Pancreas (tissue), 10 donors: ENCODE measurements at regions not wholly inside any gene's neighbourhood (a gene's known extent, or its start where the extent isn't known, plus 50 kb on each side); places are given as distances from the start of the nearest gene placed in this dataset.

Experiments
- ATAC-seq, 4 donors: fragments of 200-7000 bp; cut with Tn5 transposase; one replicate each; pipeline versions ENCODE4 v1.8.0 to v1.9.1; 2020; ENCODE audit warnings: mild to moderate bottlenecking in 4 of 4, moderate library complexity in 4 of 4
- DNase-seq, 6 donors: peaks; one replicate each; pipeline ENCODE4 v3.0.0-alpha.2; 2020
- FAIRE-seq: peaks from 2 replicates; lab custom pipeline; 2012; peaks lifted over from hg19 to GRCh38; lab: Jason Lieb, UNC
- H3K27ac ChIP-seq, 4 donors: fragments of 200-600 bp; sonication (generic); 1 replicate in 3 of 4; 2 replicates in 1 of 4; pipeline versions ENCODE4 v1.5.0 to v1.8.0; 2020
- H3K27me3 ChIP-seq, 4 donors: fragments of 200-600 bp; one replicate each; pipeline ENCODE4 v1.8.0; 2021
- H3K36me3 ChIP-seq, 3 donors: fragments of 200-600 bp; sonication (generic) in 1 of 3; one replicate each; pipeline versions ENCODE4 v1.5.0 to v1.8.0; 2020 to 2021
- H3K4me1 ChIP-seq, 3 donors: fragments of 200-600 bp; one replicate each; pipeline ENCODE4 v1.8.0; 2021
- H3K4me3 ChIP-seq, 4 donors: fragments of 200-600 bp; sonication (generic) in 2 of 4; one replicate each; pipeline versions ENCODE4 v1.5.0 to v1.8.0; 2020 to 2021
- H3K9me3 ChIP-seq, 4 donors: fragments of 200-600 bp; one replicate each; pipeline ENCODE4 v1.8.0; 2021
- WGBS, 2 donors: extraction: QIAGEN DNeasy Blood & Tissue Kit; methylation state at CpG; one replicate each; pipeline ENCODE4 v1.1.7; 2013; 5-methylcytosine and 5-hydroxymethylcytosine counted together
- intact Hi-C, 3 donors: fragments of 100-400 bp; cut with DNase I; formaldehyde crosslinking; loops; one replicate each; pipeline versions ENCODE4 v1.11.1 to v1.14.2; 2022
- TF ChIP-seq, protein P1 (sequence below), 4 donors: fragments of 200-600 bp; sonication (generic) in 3 of 4; IDR thresholded peaks; one replicate each; pipeline versions ENCODE4 v1.5.0 to v1.8.0; 2021; ENCODE audit warnings: antibody characterized with exemption in 4 of 4
- donor health status: healthy with polysubstance abuse.
- donor health status: DM: no; HTN: no; CAD: no; lungs with moderate emphysema.
- donor health status: DM: no; HTN: no; CAD: no.
- donor health status: control.
- donor health status: control.
- donor health status: Bipolar disorder and iron deficiency.
- donor health status: DM: yes; HTN: yes; CAD: no.
- donor health status: DM: no; HTN: no; CAD: no.
- donor health status: DM: no; HTN: no; CAD: no.
- donor health status: DM: yes; HTN: yes; CAD: no.

DNA sequence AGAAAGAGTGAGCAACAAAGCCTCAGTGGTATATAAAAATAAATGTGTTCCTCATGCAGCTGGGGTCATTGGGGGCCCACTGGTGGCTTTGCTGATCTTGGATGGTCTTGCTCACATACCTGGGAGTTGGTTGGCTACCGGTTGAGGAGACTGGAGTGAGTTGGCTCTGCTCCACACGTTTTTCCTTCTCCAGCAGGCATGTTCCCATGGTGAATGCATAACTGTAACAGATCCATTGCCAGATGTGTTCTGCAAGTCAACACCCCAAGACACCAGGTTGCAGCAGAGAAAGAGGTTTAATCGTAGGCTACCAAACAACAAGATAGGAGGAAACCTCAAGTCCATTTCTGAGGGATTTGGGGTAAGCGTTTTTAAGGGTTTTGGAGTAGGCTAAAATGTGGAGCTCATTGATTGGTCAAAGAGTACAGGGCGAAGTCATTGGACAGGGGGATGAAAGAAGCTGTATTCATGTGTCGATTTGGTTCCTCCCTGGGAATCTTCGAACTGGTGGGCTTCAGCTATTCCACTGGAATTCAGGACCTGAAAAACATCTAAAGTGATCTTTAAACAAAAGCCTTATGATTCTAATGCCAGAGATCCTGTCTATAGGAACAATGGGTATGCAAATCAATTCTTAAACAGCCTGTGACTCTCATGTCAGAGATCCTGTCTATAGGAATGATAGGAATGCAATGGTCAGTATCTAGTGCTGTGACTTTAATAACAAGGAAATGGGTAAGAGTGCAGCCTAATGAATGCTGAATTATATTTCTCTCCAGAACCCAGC is 467.5 kb upstream of the C16orf82 start:
- WGBS, 2 donors = 41 to 46% methylated on average over 7 of the region's 7 CpGs
- H3K27ac ChIP-seq = no peak overlapping the region
- ATAC-seq = no peak

DNA sequence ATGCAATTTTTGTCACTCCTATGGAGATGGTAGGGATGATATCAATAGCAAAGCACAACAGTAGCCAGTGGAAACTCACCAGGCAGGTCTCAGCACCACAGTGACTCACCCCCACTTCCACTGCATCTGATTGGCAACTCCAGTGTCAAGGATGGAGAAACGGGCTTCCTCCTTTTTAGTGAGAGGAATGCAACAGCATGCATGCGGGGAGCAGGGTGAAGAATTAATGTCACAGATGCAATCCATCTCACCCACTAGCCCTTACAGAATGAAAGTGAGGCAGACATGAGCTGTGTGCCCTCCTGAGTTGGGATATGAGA is 467.0 kb upstream of the C16orf82 start:
- peaks cover 0 to 6% (median 0%) of the 10 kb centered on the region in 4 donors for H3K27me3 ChIP-seq
- intact Hi-C loops = no loop called here
- WGBS, 2 donors = 32 to 49% methylated on average over 2 of the region's 2 CpGs
- no peaks in the 10 kb centered on the region for H3K9me3 ChIP-seq
- no peaks in the 10 kb centered on the region for H3K36me3 ChIP-seq
- no peak overlapping the region for H3K27ac ChIP-seq
- H3K4me3 ChIP-seq = no peak overlapping the region
- no peaks in the 10 kb centered on the region for H3K4me1 ChIP-seq
- DNase-seq (no peak), FAIRE-seq (no peak), ATAC-seq (no peak)
- TF ChIP-seq, protein P1, sequence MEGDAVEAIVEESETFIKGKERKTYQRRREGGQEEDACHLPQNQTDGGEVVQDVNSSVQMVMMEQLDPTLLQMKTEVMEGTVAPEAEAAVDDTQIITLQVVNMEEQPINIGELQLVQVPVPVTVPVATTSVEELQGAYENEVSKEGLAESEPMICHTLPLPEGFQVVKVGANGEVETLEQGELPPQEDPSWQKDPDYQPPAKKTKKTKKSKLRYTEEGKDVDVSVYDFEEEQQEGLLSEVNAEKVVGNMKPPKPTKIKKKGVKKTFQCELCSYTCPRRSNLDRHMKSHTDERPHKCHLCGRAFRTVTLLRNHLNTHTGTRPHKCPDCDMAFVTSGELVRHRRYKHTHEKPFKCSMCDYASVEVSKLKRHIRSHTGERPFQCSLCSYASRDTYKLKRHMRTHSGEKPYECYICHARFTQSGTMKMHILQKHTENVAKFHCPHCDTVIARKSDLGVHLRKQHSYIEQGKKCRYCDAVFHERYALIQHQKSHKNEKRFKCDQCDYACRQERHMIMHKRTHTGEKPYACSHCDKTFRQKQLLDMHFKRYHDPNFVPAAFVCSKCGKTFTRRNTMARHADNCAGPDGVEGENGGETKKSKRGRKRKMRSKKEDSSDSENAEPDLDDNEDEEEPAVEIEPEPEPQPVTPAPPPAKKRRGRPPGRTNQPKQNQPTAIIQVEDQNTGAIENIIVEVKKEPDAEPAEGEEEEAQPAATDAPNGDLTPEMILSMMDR (IDR thresholded peaks at IDR 0.05) = no peak

More for the DNA sequence above, 467.5 kb upstream of the C16orf82 start:
- H3K4me1 ChIP-seq = no peaks in the 10 kb centered on the region
- TF ChIP-seq, protein P1 (IDR thresholded peaks at IDR 0.05) = no peak
- DNase-seq (no peak), FAIRE-seq (no peak)
- H3K9me3 ChIP-seq = no peaks in the 10 kb centered on the region
- H3K4me3 ChIP-seq = no peak overlapping the region
- peaks cover 0 to 6% (median 0%) of the 10 kb centered on the region in 4 donors for H3K27me3 ChIP-seq
- H3K36me3 ChIP-seq = no peaks in the 10 kb centered on the region
- intact Hi-C loops = no loop called here

DNA sequence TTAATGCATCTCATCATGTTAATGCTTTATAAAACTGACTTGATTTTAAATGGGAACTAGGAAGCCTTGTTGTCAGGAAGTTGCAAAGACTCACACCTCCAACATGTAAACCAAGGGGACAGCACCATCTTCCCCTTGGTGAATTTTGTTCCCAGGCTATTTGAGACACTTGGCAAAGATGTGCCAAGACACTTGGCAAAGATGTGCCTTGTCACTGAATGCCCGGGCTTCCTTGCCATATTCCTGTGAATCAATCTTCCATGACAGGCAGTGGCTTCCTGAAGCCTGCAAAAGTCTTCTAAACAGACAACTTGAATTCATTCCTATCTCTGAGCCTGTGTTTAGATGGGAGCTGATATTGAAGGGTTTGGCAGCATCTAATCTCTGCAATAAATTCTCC is 465.4 kb upstream of the C16orf82 start:
- Histone ChIP-seq H3K36me3 (no peaks in the 10 kb centered on the region), H3K27me3 (peaks cover 0 to 6% (median 0%) of the 10 kb centered on the region in 4 donors), H3K4me1 (no peaks in the 10 kb centered on the region), H3K27ac (no peak overlapping the region), H3K4me3 (no peak overlapping the region), H3K9me3 (no peaks in the 10 kb centered on the region)
- no peak for ATAC-seq
- DNase-seq = no peak
- intact Hi-C loops = no loop called here
- 19 to 32% methylated on average over 1 of the region's 1 CpG for whole genome bisulfite sequencing, 2 donors
- FAIRE-seq = no peak
- TF ChIP-seq, protein P1 (IDR thresholded peaks at IDR 0.05) = no peak

DNA sequence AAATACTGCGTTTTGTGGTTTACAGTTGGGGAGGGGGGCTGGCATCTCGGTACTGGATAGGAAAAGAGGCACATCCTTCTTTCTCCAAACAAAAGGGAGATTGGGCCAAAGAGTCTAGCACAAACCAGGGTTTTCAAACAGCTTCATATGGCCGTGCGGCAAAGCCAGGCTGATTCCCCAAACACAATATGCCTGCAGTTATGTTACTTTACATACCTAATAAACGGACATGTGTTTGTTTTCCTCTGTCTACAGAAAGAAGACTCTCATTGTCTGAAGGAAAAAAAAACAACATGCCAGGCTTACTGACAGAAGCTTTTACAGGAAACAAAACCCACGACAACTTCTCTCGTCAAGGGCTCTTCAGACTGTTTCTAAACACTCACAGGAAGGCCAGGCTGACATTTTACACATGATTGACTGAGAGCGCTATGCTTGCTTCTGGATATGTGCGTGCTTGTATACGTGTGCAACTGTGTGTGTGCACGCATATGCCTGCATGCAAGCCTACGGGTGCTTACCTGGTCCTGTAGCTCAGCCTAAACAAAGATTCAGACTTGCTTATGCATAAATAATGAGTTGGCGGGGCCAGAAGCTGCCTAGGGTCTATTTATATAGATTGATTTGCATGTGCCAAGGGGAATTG is 461.0 kb upstream of the C16orf82 start:
- intact Hi-C loops = no loop called here
- Histone ChIP-seq H3K4me1 (no peaks in the 10 kb centered on the region), H3K27ac (no peak overlapping the region), H3K27me3 (no peaks in the 10 kb centered on the region), H3K9me3 (no peaks in the 10 kb centered on the region), H3K36me3 (no peaks in the 10 kb centered on the region), H3K4me3 (no peak overlapping the region)
- TF ChIP-seq, protein P1 (IDR thresholded peaks at IDR 0.05) = no peak
- FAIRE-seq = no peak
- ATAC-seq = no peak
- no peak for DNase-seq
- 56 to 70% methylated on average over 13 of the region's 13 CpGs for WGBS, 2 donors
